SK-N-SH (cell line): ENCODE measurements at regions not wholly inside any gene's neighbourhood (a gene's known extent, or its start where the extent isn't known, plus 50 kb on each side); places are given as distances from the start of the nearest gene placed in this dataset.
"Not testable (repeated sequence)": the region's sequence is repeated elsewhere in the genome, so short reads cannot be mapped to it uniquely, and the experiment has no call there.

ENCODE experiments used
- CTCF ChIA-PET: fragments of 300-600, 350-600 bp; formaldehyde crosslinking; extraction: SDS; loops from one replicate; lab custom pipeline; 2021; lab: Yijun Ruan, JAX
- POLR2A ChIA-PET: fragments of 350-600 bp; sonication (Branson Sonifier 250); formaldehyde crosslinking; extraction: SDS; loops from one replicate; lab custom pipeline; 2020; ENCODE audit warnings: antibody characterized with exemption, inconsistent platforms; lab: Yijun Ruan, JAX
- DNase-seq: peaks from one replicate; pipeline ENCODE4 v3.0.0; 2012
- H2AFZ ChIP-seq: fragments of 200-600 bp; sonication (generic); 2 replicates; pipeline ENCODE4 v1.8.1; 2016; ENCODE audit warnings: antibody characterized with exemption, mild to moderate bottlenecking, low read depth
- H3F3A ChIP-seq: fragments of 200-600 bp; sonication (generic); replicated peaks from 2 replicates; pipeline ENCODE3; 2016; ENCODE audit warnings: antibody characterized with exemption, mild to moderate bottlenecking; ENCODE audit not compliant: insufficient read depth
- H3K27ac ChIP-seq, 2 experiments: fragments of 200-500 bp in 1 of 2; fragments of 200-600 bp in 1 of 2; sonication (Bioruptor generic) in 1 of 2; sonication (generic), shearing (Covaris generic) in 1 of 2; 2 replicates each; pipeline versions ENCODE4 v1.5.1 to v1.6.1; 2014 to 2016; ENCODE audit warnings: low read depth in 2 of 2, inconsistent platforms in 1 of 2, low read length in 1 of 2, mild to moderate bottlenecking in 1 of 2, mixed read lengths in 1 of 2
- H3K27me3 ChIP-seq: fragments of 200-600 bp; sonication (generic), shearing (Covaris generic); 2 replicates; pipeline ENCODE4 v1.6.1; 2016; ENCODE audit warnings: mixed run types; ENCODE audit not compliant: insufficient read depth
- H3K36me3 ChIP-seq, 2 experiments: fragments of 200-500 bp in 1 of 2; fragments of 200-600 bp in 1 of 2; sonication (Bioruptor generic) in 1 of 2; sonication (generic) in 1 of 2; replicated peaks in 1 of 2; 2 replicates each; pipeline versions ENCODE3 to v1.5.1; 2014 to 2016; ENCODE audit warnings: low read length in 1 of 2, mild to moderate bottlenecking in 1 of 2; ENCODE audit not compliant: insufficient read depth in 2 of 2, control insufficient read depth in 1 of 2
- H3K4me1 ChIP-seq, 2 experiments: fragments of 200-500 bp in 1 of 2; fragments of 200-600 bp in 1 of 2; sonication (Bioruptor generic) in 1 of 2; sonication (generic), shearing (Covaris generic) in 1 of 2; 2 replicates each; pipeline versions ENCODE4 v1.5.1 to v1.6.1; 2014 to 2016; ENCODE audit warnings: low read depth in 1 of 2, low read length in 1 of 2, mixed run types in 1 of 2; ENCODE audit not compliant: insufficient read depth in 2 of 2, control insufficient read depth in 1 of 2
- H3K4me2 ChIP-seq: fragments of 200-600 bp; sonication (generic), shearing (Covaris generic); 2 replicates; pipeline ENCODE4 v1.6.1; 2017; ENCODE audit warnings: mixed run types
- H3K4me3 ChIP-seq, 2 experiments: fragments of 200-500 bp in 1 of 2; fragments of 200-600 bp in 1 of 2; sonication (Bioruptor generic) in 1 of 2; sonication (generic), shearing (Covaris generic) in 1 of 2; 2 replicates each; pipeline versions ENCODE4 v1.5.1 to v1.8.1; 2014 to 2016; ENCODE audit warnings: low read depth in 2 of 2, inconsistent platforms in 1 of 2, low read length in 1 of 2, mild to moderate bottlenecking in 1 of 2, mixed read lengths in 1 of 2, moderate library complexity in 1 of 2
- H3K79me2 ChIP-seq: fragments of 200-600 bp; sonication (generic); 2 replicates; pipeline ENCODE4 v1.8.1; 2017; ENCODE audit warnings: mild to moderate bottlenecking; ENCODE audit not compliant: insufficient read depth
- H3K9ac ChIP-seq: fragments of 200-600 bp; sonication (generic); 2 replicates; pipeline ENCODE4 v1.6.1; 2017; ENCODE audit warnings: mixed run types
- H3K9me2 ChIP-seq: fragments of 200-600 bp; sonication (generic); 2 replicates; pipeline ENCODE4 v1.6.1; 2017; ENCODE audit warnings: mixed run types
- H3K9me3 ChIP-seq: fragments of 200-600 bp; sonication (generic); 2 replicates; pipeline ENCODE4 v1.6.1; 2017; ENCODE audit warnings: mixed run types, mild to moderate bottlenecking, moderate library complexity
- H4K20me1 ChIP-seq: fragments of 200-600 bp; sonication (generic); 2 replicates; pipeline ENCODE4 v1.6.1; 2017; ENCODE audit warnings: mild to moderate bottlenecking, mixed run types; ENCODE audit not compliant: insufficient read depth
- CHD2 ChIP-seq: fragments of 150-350 bp; IDR thresholded peaks from 2 replicates; pipeline ENCODE4 v1.6.1; 2018; ENCODE audit warnings: low read length; ENCODE audit not compliant: partially characterized antibody
- EP300 ChIP-seq, 2 experiments: IDR thresholded peaks; 2 replicates each; pipeline versions ENCODE4 v1.4.0 to v1.6.1; 2012; ENCODE audit warnings: borderline replicate concordance in 1 of 2, low read depth in 1 of 2, low read length in 1 of 2
- GABPA ChIP-seq: IDR thresholded peaks from 2 replicates; pipeline ENCODE4 v1.4.0; 2012; ENCODE audit warnings: low read depth, mild to moderate bottlenecking
- MEF2A ChIP-seq: IDR thresholded peaks from 2 replicates; pipeline ENCODE4 v1.4.0; 2012; ENCODE audit warnings: low read depth, borderline replicate concordance
- MXI1 ChIP-seq: IDR thresholded peaks from 2 replicates; pipeline ENCODE4 v1.6.1; 2012; ENCODE audit warnings: mild to moderate bottlenecking, low read depth, low read length, improper control_type of control experiment
- NFIC ChIP-seq: IDR thresholded peaks from 2 replicates; pipeline ENCODE4 v1.4.0; 2012; ENCODE audit warnings: borderline replicate concordance
- RFX5 ChIP-seq: IDR thresholded peaks from 2 replicates; pipeline ENCODE4 v1.6.1; 2012; ENCODE audit warnings: mild to moderate bottlenecking, improper control_type of control experiment, low read length
- TAF1 ChIP-seq: IDR thresholded peaks from 2 replicates; pipeline ENCODE4 v1.6.1; 2012; ENCODE audit warnings: low read depth, mild to moderate bottlenecking, low read length, moderate library complexity, borderline replicate concordance
- WGBS: methylation state at CpG from one replicate; pipeline ENCODE4 v1.1.6; 2017; ENCODE audit warnings: low lambda C conversion rate; 5-methylcytosine and 5-hydroxymethylcytosine counted together
- TF ChIP-seq, protein P1 (sequence below): IDR thresholded peaks from 2 replicates; pipeline ENCODE4 v1.4.0; 2012; ENCODE audit warnings: low read depth, borderline replicate concordance
- TF ChIP-seq, protein P2 (sequence below): fragments of 150-350 bp; IDR thresholded peaks from 2 replicates; pipeline ENCODE4 v1.6.1; 2016; ENCODE audit warnings: mild to moderate bottlenecking, low read depth, low read length
- TF ChIP-seq, protein P3 (sequence below): fragments of 200-600 bp; sonication (generic); IDR thresholded peaks from 2 replicates; pipeline ENCODE4 v1.6.1; 2017; ENCODE audit warnings: antibody characterized with exemption, mild to moderate bottlenecking, moderate library complexity

DNA sequence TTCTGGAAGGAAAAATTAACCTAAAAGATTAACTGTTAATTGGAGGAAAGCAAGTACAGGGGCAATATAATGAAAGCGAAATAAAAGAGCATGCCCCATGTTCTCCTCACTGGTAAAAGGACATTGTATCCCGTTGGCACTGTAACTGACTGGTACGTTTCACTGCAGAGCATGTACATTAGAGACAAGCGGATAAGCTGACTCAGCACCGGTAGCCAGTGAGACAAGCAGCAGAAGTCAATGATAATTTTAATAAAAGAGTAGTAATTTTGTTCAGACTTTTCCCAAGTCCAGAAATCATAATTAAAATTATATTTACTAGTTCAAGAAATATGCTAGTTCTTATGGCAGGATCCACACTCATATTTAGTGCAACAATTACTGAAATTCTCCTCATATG lies 161.5 kb upstream of the VWC2 start:
- Histone ChIP-seq H3F3A (no peaks in the 10 kb centered on the region), H3K4me1 (no peaks in the 10 kb centered on the region), H3K4me2 (no peak overlapping the region), H3K9ac (no peak overlapping the region), H3K9me2 (no peaks in the 10 kb centered on the region), H4K20me1 (no peaks in the 10 kb centered on the region), H3K27me3 (no peaks in the 10 kb centered on the region), H3K27ac (no peak overlapping the region), H3K9me3 (no peaks in the 10 kb centered on the region), H3K36me3 (no peaks in the 10 kb centered on the region), H2AFZ (no peak overlapping the region), H3K79me2 (no peaks in the 10 kb centered on the region), H3K4me3 (no peak overlapping the region)
- ChIA-PET CTCF (no interaction called here), POLR2A (no interaction called here)
- DNase-seq: no peak
- 3% methylated on average over 5 of the region's 5 CpGs for WGBS
- TF ChIP-seq, protein P1, sequence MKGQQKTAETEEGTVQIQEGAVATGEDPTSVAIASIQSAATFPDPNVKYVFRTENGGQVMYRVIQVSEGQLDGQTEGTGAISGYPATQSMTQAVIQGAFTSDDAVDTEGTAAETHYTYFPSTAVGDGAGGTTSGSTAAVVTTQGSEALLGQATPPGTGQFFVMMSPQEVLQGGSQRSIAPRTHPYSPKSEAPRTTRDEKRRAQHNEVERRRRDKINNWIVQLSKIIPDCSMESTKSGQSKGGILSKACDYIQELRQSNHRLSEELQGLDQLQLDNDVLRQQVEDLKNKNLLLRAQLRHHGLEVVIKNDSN: no peak
- TF ChIP-seq, protein P2, sequence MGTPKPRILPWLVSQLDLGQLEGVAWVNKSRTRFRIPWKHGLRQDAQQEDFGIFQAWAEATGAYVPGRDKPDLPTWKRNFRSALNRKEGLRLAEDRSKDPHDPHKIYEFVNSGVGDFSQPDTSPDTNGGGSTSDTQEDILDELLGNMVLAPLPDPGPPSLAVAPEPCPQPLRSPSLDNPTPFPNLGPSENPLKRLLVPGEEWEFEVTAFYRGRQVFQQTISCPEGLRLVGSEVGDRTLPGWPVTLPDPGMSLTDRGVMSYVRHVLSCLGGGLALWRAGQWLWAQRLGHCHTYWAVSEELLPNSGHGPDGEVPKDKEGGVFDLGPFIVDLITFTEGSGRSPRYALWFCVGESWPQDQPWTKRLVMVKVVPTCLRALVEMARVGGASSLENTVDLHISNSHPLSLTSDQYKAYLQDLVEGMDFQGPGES: no peak
- no peak for TF ChIP-seq NFIC
- no peak for TF ChIP-seq TAF1
- TF ChIP-seq, protein P3, sequence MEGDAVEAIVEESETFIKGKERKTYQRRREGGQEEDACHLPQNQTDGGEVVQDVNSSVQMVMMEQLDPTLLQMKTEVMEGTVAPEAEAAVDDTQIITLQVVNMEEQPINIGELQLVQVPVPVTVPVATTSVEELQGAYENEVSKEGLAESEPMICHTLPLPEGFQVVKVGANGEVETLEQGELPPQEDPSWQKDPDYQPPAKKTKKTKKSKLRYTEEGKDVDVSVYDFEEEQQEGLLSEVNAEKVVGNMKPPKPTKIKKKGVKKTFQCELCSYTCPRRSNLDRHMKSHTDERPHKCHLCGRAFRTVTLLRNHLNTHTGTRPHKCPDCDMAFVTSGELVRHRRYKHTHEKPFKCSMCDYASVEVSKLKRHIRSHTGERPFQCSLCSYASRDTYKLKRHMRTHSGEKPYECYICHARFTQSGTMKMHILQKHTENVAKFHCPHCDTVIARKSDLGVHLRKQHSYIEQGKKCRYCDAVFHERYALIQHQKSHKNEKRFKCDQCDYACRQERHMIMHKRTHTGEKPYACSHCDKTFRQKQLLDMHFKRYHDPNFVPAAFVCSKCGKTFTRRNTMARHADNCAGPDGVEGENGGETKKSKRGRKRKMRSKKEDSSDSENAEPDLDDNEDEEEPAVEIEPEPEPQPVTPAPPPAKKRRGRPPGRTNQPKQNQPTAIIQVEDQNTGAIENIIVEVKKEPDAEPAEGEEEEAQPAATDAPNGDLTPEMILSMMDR: no peak
- no peak for TF ChIP-seq GABPA
- TF ChIP-seq EP300 (IDR thresholded peaks at IDR 0.05; ENCODE audit: borderline replicate concordance in 1 of 2, low read depth in 1 of 2, low read length in 1 of 2): no peak
- TF ChIP-seq CHD2: no peak
- no peak for TF ChIP-seq MXI1

DNA sequence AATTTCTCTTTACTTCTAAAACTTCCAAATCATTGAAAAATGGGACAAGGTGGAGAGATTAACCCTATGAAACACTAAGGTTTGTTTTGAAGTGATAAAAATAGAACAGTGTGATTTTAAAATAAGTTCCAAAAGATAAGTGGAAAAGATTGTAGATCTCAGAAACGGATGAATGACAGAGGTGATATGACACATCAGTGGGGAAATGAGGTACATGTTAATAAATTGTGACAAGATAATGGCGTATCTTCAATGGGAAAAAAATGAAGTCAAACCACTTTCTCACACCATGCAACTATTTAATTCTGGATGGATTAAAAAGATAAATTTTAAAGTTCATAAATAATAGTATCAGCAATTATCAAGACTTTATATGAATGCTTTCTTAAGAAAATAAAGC lies 159.7 kb upstream of the VWC2 start:
- POLR2A ChIA-PET: no interaction called here
- TF ChIP-seq MEF2A (no peak), RFX5 (no peak), GABPA (no peak)
- WGBS: 0% methylated on average over 2 of the region's 2 CpGs

DNA sequence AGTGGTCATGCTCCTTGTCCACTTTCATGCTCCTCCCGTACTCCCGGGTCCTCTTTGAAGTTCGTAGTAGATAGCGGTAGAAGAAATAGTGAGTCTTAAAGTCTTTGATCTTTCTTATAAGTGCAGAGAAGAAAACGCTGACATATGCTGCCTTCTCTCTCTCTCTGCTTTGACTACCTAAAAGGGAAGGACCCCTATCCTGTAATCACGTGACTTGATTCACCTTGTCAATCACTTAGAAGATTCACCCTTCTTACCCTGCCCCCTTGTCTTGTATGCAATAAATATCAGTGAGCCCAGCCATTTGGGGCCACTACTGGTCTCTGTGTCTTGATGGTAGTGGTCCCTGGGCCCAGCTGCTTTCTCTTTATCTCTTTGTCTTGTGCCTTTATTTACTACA lies 158.5 kb upstream of the VWC2 start:
- H3K4me3 ChIP-seq, H3K9ac ChIP-seq, CTCF ChIA-PET, H3F3A ChIP-seq, H4K20me1 ChIP-seq, H3K79me2 ChIP-seq, H2AFZ ChIP-seq, H3K9me2 ChIP-seq, H3K27ac ChIP-seq, H3K4me2 ChIP-seq, H3K36me3 ChIP-seq, H3K4me1 ChIP-seq, DNase-seq, H3K27me3 ChIP-seq, H3K9me3 ChIP-seq, POLR2A ChIA-PET: not testable (repeated sequence)
- WGBS: 10% methylated on average over 6 of the region's 6 CpGs

More for the DNA sequence above, 159.7 kb upstream of the VWC2 start:
- Histone ChIP-seq H3K9ac (no peak overlapping the region), H3F3A (no peaks in the 10 kb centered on the region), H4K20me1 (no peaks in the 10 kb centered on the region), H3K9me2 (no peaks in the 10 kb centered on the region), H2AFZ (no peak overlapping the region), H3K9me3 (no peaks in the 10 kb centered on the region), H3K4me2 (no peak overlapping the region), H3K27me3 (no peaks in the 10 kb centered on the region), H3K36me3 (no peaks in the 10 kb centered on the region), H3K27ac (no peak overlapping the region), H3K4me3 (no peak overlapping the region), H3K4me1 (no peaks in the 10 kb centered on the region), H3K79me2 (no peaks in the 10 kb centered on the region)
- CTCF ChIA-PET: no interaction called here
- no peak for DNase-seq
